ENCODE measurements at regions not wholly inside any gene's neighbourhood (a gene's known extent, or its start where the extent isn't known, plus 50 kb on each side); places are given as distances from the start of the nearest gene placed in this dataset.
"Not testable (repeated sequence)": the region's sequence is repeated elsewhere in the genome, so short reads cannot be mapped to it uniquely, and the experiment has no call there.

- no peak for TF ChIP-seq RNF2 (IDR thresholded peaks at IDR 0.05; ENCODE audit: borderline replicate concordance, low read depth, low read length, missing control alignments, poor library complexity, severe bottlenecking)
Measured at GRCh38 chr5:96187309-96188027, 225.8 kb upstream of the ELL2 start (continued).

GRCh38 chr5:96184510-96184909 is 222.9 kb upstream of the ELL2 start:
- H2BK120ac ChIP-seq (replicated peaks; ENCODE audit: low read depth, low read length); H3K27me3 ChIP-seq (replicated peaks in 1 of 4; ENCODE audit: control insufficient read depth in 3 of 4, extremely low read depth in 1 of 4, insufficient read depth in 3 of 4, low read length in 3 of 4); H2BK5ac ChIP-seq (ENCODE audit: low read depth, low read length); H3K4me1 ChIP-seq (replicated peaks in 1 of 4; ENCODE audit: control insufficient read depth in 3 of 4, insufficient read depth in 4 of 4, low read length in 3 of 4); H3K18ac ChIP-seq (ENCODE audit: extremely low read depth, low read length); H3K4ac ChIP-seq (replicated peaks; ENCODE audit: insufficient read length, low read depth, low read length); H2AK5ac ChIP-seq (ENCODE audit: low read depth, low read length); POLR2A ChIA-PET (ENCODE audit: partially characterized antibody); H3K79me2 ChIP-seq (ENCODE audit: control insufficient read depth in 1 of 2, insufficient read depth in 2 of 2, low read length in 2 of 2); H3K27ac ChIP-seq (ENCODE audit: low read depth, low read length); H3K79me1 ChIP-seq (ENCODE audit: low read depth, low read length); H3K9ac ChIP-seq (replicated peaks in 1 of 4; ENCODE audit: extremely low read depth in 1 of 4, low read depth in 3 of 4, low read length in 3 of 4); H4K91ac ChIP-seq (replicated peaks; ENCODE audit: insufficient read length, low read length); H3K56ac ChIP-seq (replicated peaks; ENCODE audit: insufficient read length, low read depth, low read length); H3K36me3 ChIP-seq (ENCODE audit: control insufficient read depth in 2 of 4, insufficient read depth in 4 of 4, low read length in 3 of 4); H4K8ac ChIP-seq (ENCODE audit: extremely low read depth, insufficient read depth, low read length); FAIRE-seq; H3K14ac ChIP-seq (ENCODE audit: insufficient read length); H3K9me3 ChIP-seq (ENCODE audit: insufficient read depth in 2 of 2, low read depth in 1 of 2, low read length in 1 of 2); H3K4me2 ChIP-seq (ENCODE audit: insufficient read depth in 1 of 2, low read depth in 2 of 2, low read length in 2 of 2); H2BK20ac ChIP-seq (ENCODE audit: low read length); H2BK15ac ChIP-seq (ENCODE audit: low read length); DNase-seq (ENCODE audit: low read depth in 1 of 2, low spot score in 2 of 2); H2BK12ac ChIP-seq (ENCODE audit: low read depth, low read length); H3K23me2 ChIP-seq (ENCODE audit: low read depth, low read length); H3K4me3 ChIP-seq (ENCODE audit: extremely low read depth in 1 of 4, insufficient read depth in 2 of 4, low read depth in 3 of 4, low read length in 4 of 4); H3K23ac ChIP-seq (ENCODE audit: insufficient read length); H4K5ac ChIP-seq (ENCODE audit: insufficient read length, low read depth, low read length); H4K20me1 ChIP-seq (replicated peaks in 1 of 2; ENCODE audit: control insufficient read depth in 1 of 2, insufficient read depth in 2 of 2, low read length in 2 of 2); H2AFZ ChIP-seq (ENCODE audit: low read length): not testable (repeated sequence)
- CTCF ChIA-PET (ENCODE audit: partially characterized antibody), result interaction anchor here (1.0 kb wide), 1 partner anchor 22 kb away, joined by 3 read pairs; no protein-coding TSS in a partner anchor

All from H1 (cell line).